ENCODE measurements at regions not wholly inside any gene's neighbourhood (a gene's known extent, or its start where the extent isn't known, plus 50 kb on each side); places are given as distances from the start of the nearest gene placed in this dataset.
"Not testable (repeated sequence)": the region's sequence is repeated elsewhere in the genome, so short reads cannot be mapped to it uniquely, and the experiment has no call there.

DNA sequence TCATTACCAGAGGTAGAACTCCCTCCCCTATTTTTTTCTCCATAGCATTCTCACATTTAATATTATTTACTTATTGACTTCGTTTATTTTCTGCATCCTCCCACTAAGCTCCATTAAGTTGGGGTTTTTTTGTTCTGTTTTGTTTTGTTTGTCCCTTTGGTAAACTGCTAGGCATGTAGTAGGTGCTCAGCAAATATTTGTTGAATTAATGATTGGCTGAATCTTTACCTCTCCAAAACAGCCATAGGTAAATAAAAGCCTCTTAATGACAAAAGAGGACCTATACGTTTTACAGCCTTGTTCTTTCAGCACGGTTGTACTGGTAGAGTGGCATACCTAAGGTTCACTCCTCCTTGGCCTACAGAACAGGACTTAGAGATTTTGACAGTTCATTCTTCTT is 52.0 kb downstream of the PRORP start:
- H3K4me3 Mint-ChIP-seq (ENCODE audit: unreplicated experiment), result no peak overlapping the region
- no TSS peak for BruUV-seq (replicated peaks)
- no peaks in the 10 kb centered on the region for H3K27me3 Mint-ChIP-seq (ENCODE audit: insufficient read depth, unreplicated experiment)
- DNase-seq, result no peak
- peaks cover 17% of the 10 kb centered on the region for H3K36me3 Mint-ChIP-seq (ENCODE audit: insufficient read depth, unreplicated experiment)
- no peaks in the 10 kb centered on the region for H3K4me1 ChIP-seq
- POLR2A ChIA-PET, result no interaction called here
- no peak overlapping the region for H3K4me3 ChIP-seq (ENCODE audit: low read depth, low read length)
- no peaks in the 10 kb centered on the region for H3K36me3 ChIP-seq (ENCODE audit: control insufficient read depth, insufficient read depth, low read length)
- CTCF ChIA-PET, result no interaction called here
- no peaks in the 10 kb centered on the region for H3K9me3 Mint-ChIP-seq (ENCODE audit: unreplicated experiment)
- H3K9me3 ChIP-seq, result 0 out of 2 replicates have a peak, but pooled peaks cover 3% of the 10 kb centered on the region
- TF ChIP-seq, protein P1, sequence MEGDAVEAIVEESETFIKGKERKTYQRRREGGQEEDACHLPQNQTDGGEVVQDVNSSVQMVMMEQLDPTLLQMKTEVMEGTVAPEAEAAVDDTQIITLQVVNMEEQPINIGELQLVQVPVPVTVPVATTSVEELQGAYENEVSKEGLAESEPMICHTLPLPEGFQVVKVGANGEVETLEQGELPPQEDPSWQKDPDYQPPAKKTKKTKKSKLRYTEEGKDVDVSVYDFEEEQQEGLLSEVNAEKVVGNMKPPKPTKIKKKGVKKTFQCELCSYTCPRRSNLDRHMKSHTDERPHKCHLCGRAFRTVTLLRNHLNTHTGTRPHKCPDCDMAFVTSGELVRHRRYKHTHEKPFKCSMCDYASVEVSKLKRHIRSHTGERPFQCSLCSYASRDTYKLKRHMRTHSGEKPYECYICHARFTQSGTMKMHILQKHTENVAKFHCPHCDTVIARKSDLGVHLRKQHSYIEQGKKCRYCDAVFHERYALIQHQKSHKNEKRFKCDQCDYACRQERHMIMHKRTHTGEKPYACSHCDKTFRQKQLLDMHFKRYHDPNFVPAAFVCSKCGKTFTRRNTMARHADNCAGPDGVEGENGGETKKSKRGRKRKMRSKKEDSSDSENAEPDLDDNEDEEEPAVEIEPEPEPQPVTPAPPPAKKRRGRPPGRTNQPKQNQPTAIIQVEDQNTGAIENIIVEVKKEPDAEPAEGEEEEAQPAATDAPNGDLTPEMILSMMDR (IDR thresholded peaks at IDR 0.05; ENCODE audit: insufficient read depth in 1 of 2, low read depth in 1 of 2, low read length in 1 of 2, severe bottlenecking in 1 of 2, unreplicated experiment in 1 of 2), result no peak
- H3K4me1 Mint-ChIP-seq (ENCODE audit: low read depth, unreplicated experiment), result no peaks in the 10 kb centered on the region
- intact Hi-C loops (cut with micrococcal nuclease; ENCODE audit: unreplicated experiment), result no loop called here
- no peak overlapping the region for H3K27ac Mint-ChIP-seq (ENCODE audit: unreplicated experiment)
- no peaks in the 10 kb centered on the region for H3K27me3 ChIP-seq (replicated peaks; ENCODE audit: control insufficient read depth, insufficient read depth, low read length)

DNA sequence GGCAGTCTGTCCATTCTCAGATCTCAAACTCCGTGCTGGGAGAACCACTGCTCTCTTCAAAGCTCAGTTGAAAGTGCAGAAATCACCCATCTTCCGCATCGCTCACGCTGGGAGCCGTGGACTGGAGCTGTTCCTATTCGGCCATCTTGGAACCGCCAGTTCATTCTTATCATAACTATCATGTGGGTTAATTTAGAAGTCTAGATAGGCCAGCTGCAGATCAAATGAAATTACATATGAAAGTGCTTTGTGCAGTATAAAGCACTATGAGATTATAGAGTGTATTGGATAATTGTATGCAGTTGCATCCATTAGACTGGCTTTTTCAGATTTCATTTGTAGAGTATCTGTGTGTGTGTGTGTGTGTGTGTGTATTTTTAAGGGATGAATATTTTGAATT is 57.8 kb downstream of the PRORP start:
- H3K27ac Mint-ChIP-seq (ENCODE audit: unreplicated experiment), result no peak overlapping the region

DNA sequence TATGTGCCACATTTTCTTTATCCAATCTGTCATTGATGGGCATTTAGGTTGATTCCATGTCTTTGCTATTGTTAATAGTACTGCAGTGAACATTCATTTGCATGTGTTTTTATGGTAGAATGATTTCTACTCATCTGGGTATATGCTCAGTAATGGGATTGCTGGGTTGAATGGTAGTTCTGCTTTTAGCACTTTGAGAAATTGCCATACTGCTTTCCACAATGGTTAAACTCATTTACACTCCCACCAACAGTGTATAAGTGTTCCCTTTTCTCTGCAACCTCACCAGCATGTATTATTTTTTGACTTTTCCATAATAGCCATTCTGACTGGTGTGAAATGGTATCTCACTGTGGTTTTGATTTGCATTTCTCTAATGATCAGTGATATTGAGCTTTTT is 62.5 kb downstream of the PRORP start:
- H3K4me1 ChIP-seq; H3K27me3 ChIP-seq (replicated peaks; ENCODE audit: control insufficient read depth, insufficient read depth, low read length); intact Hi-C loops (cut with micrococcal nuclease; ENCODE audit: unreplicated experiment); DNase-seq; H3K4me1 Mint-ChIP-seq (ENCODE audit: low read depth, unreplicated experiment); H3K9me3 ChIP-seq; BruUV-seq (replicated peaks); POLR2A ChIA-PET; H3K36me3 ChIP-seq (ENCODE audit: control insufficient read depth, insufficient read depth, low read length); CTCF ChIA-PET; H3K27me3 Mint-ChIP-seq (ENCODE audit: insufficient read depth, unreplicated experiment); H3K4me3 Mint-ChIP-seq (ENCODE audit: unreplicated experiment); H3K36me3 Mint-ChIP-seq (ENCODE audit: insufficient read depth, unreplicated experiment); H3K4me3 ChIP-seq (ENCODE audit: low read depth, low read length); H3K27ac Mint-ChIP-seq (ENCODE audit: unreplicated experiment); H3K9me3 Mint-ChIP-seq (ENCODE audit: unreplicated experiment): not testable (repeated sequence)

More for the DNA sequence above, 57.8 kb downstream of the PRORP start:
- no peak for DNase-seq
- H3K27me3 ChIP-seq (replicated peaks; ENCODE audit: control insufficient read depth, insufficient read depth, low read length), result no peaks in the 10 kb centered on the region
- Mint-ChIP-seq H3K9me3 (ENCODE audit: unreplicated experiment) (no peaks in the 10 kb centered on the region), H3K36me3 (ENCODE audit: insufficient read depth, unreplicated experiment) (peaks cover 5% of the 10 kb centered on the region), H3K4me3 (ENCODE audit: unreplicated experiment) (no peak overlapping the region), H3K27me3 (ENCODE audit: insufficient read depth, unreplicated experiment) (no peaks in the 10 kb centered on the region), H3K4me1 (ENCODE audit: low read depth, unreplicated experiment) (no peaks in the 10 kb centered on the region)
- TF ChIP-seq, protein P1 (IDR thresholded peaks at IDR 0.05; ENCODE audit: insufficient read depth in 1 of 2, low read depth in 1 of 2, low read length in 1 of 2, severe bottlenecking in 1 of 2, unreplicated experiment in 1 of 2), result no peak
- intact Hi-C loops (cut with micrococcal nuclease; ENCODE audit: unreplicated experiment), result no loop called here
- POLR2A ChIA-PET, result no interaction called here
- no peaks in the 10 kb centered on the region for H3K9me3 ChIP-seq
- H3K4me3 ChIP-seq (ENCODE audit: low read depth, low read length), result no peak overlapping the region
- BruUV-seq (replicated peaks), result no TSS peak
- H3K36me3 ChIP-seq (ENCODE audit: control insufficient read depth, insufficient read depth, low read length), result no peaks in the 10 kb centered on the region
- H3K4me1 ChIP-seq, result no peaks in the 10 kb centered on the region
- CTCF ChIA-PET, result no interaction called here

DNA sequence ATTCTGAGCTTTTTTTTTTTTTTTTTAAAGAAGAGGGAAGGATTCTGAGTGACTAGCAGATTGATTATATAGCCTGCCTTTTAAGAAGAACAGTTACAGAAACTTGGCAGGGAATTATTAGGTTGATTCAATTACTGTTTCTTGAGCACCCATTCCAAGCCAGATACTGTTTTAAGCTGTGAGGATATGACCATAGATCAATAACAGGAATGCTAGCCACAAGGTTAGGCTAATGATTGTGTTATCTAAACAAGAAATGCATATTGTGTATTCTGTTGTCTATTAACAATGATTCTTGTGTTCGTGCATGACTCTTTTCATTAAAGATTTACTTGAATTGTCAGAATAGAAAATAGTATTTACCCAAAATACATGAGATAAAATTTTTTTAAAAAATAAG is 67.1 kb downstream of the PRORP start:
- Mint-ChIP-seq H3K36me3 (ENCODE audit: insufficient read depth, unreplicated experiment) (no peaks in the 10 kb centered on the region), H3K27ac (ENCODE audit: unreplicated experiment) (no peak overlapping the region), H3K9me3 (ENCODE audit: unreplicated experiment) (no peaks in the 10 kb centered on the region), H3K4me3 (ENCODE audit: unreplicated experiment) (no peak overlapping the region), H3K4me1 (ENCODE audit: low read depth, unreplicated experiment) (no peaks in the 10 kb centered on the region), H3K27me3 (ENCODE audit: insufficient read depth, unreplicated experiment) (no peaks in the 10 kb centered on the region)
- ChIA-PET POLR2A (no interaction called here), CTCF (no interaction called here)
- no peaks in the 10 kb centered on the region for H3K27me3 ChIP-seq (replicated peaks; ENCODE audit: control insufficient read depth, insufficient read depth, low read length)
- DNase-seq, result no peak
- intact Hi-C loops (cut with micrococcal nuclease; ENCODE audit: unreplicated experiment), result no loop called here
- TF ChIP-seq, protein P1 (IDR thresholded peaks at IDR 0.05; ENCODE audit: insufficient read depth in 1 of 2, low read depth in 1 of 2, low read length in 1 of 2, severe bottlenecking in 1 of 2, unreplicated experiment in 1 of 2), result no peak
- no peaks in the 10 kb centered on the region for H3K9me3 ChIP-seq
- no peaks in the 10 kb centered on the region for H3K36me3 ChIP-seq (ENCODE audit: control insufficient read depth, insufficient read depth, low read length)
- BruUV-seq (replicated peaks), result no TSS peak
- 0 out of 2 replicates have a peak, but pooled peaks cover 4% of the 10 kb centered on the region for H3K4me1 ChIP-seq
- H3K4me3 ChIP-seq (ENCODE audit: low read depth, low read length), result no peak overlapping the region

Data from Caco-2 (cell line).